Muscle of back (tissue), 3 donors: ENCODE measurements at regions not wholly inside any gene's neighbourhood (a gene's known extent, or its start where the extent isn't known, plus 50 kb on each side); places are given as distances from the start of the nearest gene placed in this dataset.
"Not testable (repeated sequence)": the region's sequence is repeated elsewhere in the genome, so short reads cannot be mapped to it uniquely, and the experiment has no call there.

Source experiments
- DNase-seq, 3 donors: peaks; one replicate each; pipeline versions ENCODE4 v3.0.0 to v3.0.0-alpha.2; 2013

GRCh38 chr2:3115301-3116042 lies 262.1 kb downstream of the EIPR1 start:
- DNase-seq, result no peak

DNA sequence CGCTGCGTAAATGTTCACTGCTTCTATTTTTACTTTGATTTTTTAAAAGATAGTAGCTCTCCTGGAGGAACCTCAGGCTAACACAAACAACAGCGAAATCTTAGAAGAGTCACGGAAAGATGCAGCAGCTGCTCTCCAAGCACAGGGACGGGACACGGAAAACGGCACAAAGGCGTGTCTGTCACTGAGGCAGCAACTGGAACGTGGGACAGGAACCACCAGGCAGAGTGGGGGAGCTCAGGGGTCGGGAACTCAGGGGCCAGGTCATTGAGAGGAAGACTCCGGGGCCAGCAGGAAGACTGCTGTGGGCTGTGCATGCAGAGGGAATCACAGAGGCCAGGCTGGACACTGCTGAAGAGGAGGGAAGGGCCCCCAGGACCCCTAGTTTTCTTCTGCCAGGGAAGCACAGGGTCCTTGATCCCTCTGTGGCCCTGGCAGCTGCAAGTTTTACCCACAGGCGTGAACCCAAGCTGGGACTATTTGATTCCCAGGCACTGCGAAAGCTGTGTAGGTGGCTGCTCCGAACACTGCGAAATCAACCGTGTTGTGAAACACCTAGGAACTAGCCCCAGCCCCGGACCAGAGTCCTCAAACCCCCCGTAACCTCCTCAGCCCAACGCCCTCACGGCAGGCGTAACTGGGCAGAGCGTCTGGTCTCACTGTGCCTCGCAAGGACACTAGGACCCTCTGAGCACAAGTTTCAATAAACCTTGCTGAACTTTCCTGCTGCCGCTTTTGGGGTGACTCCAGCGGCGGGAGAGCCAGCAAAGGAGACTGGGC lies 263.0 kb downstream of the EIPR1 start:
- no peak for DNase-seq

DNA sequence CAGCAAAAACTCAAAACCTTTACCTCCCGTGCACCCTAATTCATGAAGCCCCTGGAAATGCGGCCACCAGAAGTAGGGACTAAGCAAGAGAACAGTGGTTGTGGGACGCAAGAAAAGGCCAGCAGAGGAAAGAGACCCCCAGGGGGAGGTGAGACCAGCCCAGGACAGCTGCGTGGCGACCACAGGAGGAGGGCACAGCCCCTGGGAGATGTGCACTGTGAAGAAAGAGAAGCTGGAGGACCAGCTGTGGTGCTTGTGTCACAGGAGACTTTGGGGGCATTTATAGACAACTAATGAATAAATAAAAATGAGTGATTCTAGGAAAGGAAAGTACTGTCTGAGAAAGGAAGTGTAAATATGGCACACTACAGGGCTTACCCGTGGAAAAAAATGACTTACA lies 263.8 kb downstream of the EIPR1 start:
- DNase-seq, result no peak

GRCh38 chr2:3113122-3113521 lies 264.5 kb downstream of the EIPR1 start:
- no peak for DNase-seq

- DNase-seq, result no peak
These were observed 265.1 kb downstream of the EIPR1 start for GRCh38 chr2:3112553-3112952.

DNA sequence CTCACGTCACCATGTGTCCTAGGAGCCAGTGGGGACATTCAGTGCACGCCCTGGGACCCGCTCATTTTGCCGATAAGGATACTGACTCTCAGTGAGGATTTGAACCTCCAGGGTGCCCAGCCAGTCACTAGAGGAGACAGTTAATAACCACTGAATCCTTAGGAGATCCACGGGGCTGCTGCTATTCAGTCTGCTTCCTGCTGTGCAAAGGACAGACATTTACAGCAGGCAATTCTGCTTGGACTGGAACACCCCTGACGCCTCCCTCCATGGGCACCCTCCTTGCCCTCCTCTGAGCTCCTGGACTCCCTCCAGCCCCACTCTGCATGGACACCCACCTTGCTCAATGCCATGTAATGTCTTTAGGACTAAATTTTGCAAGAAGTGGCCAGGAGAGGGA lies 265.5 kb downstream of the EIPR1 start:
- no peak for DNase-seq

DNA sequence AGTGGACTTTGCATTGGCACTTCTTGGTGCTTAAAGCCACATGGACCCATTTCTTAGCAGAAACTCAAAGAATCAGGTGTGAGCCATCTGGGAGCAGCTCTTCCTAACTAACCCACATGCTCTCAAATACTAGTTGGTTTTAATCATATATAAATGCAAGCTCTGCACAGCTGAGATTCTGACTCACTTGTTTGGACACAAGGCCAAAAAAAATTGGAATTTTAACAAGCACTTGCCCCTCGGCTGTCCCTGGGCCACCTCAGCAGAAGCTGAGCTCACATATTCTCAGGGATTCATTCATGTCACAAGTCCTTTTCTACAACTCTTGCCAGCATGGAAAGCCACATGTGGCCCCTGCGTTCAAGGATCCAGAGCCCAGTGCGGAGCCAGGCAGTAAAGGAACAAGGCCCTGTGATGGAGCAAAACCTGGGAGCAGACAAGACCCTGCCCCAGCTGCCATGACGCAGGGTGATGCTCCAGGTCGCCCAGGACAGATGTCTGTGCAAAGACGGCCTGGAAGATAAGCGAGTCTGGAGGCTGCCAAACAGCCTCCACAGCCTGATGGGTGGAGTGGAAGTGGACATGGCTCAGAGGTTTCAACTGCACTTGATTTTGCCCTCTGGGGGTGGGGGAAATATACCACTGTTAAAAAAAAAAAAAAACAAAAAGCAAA lies 266.5 kb downstream of the EIPR1 start:
- no peak for DNase-seq

- DNase-seq, result no peak
These were observed 267.1 kb downstream of the EIPR1 start for GRCh38 chr2:3110555-3110954.

- no peak for DNase-seq
These were observed 268.6 kb downstream of the EIPR1 start for GRCh38 chr2:3108710-3109702.

GRCh38 chr2:3108105-3108504 lies 269.5 kb downstream of the EIPR1 start:
- no peak for DNase-seq

DNA sequence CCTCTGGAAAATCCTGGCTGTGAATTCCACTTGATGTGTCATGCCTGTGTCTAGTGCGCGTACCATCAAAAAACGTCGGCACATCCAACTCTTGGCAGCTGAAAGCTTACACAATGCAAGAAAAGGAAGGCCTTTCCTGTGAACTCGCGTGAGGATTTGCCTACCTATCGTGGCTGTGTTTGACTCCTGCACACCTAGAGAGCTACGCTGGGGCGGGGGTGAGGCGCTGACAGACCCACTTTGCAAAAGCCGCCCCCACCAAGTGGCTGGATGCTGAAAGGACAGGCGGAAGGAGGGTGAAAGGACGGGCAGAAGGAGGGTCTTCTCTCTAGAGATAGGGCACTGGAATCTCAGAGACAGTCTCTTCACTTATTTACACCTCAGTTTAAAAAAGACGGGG lies 270.1 kb downstream of the EIPR1 start:
- no peak for DNase-seq

GRCh38 chr2:3105814-3106569 lies 271.6 kb downstream of the EIPR1 start:
- no peak for DNase-seq

DNA sequence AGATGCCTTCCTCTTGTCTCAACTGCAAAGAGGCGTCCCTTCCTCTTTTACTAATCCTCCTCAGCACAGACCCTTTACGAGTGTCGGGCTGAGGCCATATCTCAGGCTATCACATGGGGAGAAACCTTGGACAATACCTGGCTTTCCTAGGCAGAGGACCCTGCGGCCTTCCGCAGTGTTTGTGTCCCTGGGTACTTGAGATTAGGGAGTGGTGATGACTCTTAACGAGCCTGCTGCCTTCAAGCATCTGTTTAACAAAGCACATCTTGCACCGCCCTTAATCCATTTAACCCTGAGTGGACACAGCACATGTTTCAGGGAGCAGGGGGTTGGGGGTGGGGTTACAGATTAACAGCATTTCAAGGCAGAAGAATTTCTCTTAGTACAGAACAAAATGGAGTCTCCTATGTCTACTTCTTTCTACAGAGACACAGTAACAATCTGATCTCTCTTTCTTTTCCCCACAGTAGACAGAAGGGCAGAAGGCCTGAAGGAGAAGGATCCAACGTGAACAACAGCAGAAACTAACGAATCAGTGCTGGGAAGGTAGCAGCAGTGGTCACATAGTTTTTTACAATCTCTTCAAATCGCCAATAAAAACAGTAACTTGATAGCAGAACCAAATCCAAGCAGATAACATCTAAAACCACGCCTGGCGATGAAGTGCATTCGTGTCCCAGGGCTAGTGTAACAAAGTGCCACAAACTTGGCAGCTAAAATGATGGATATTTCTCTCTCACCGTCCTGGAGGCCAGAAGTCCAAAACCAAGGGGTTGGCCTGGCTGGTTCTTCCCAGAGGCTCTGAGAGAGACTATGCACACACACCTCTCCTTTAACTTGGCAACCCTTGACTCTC lies 272.4 kb downstream of the EIPR1 start:
- DNase-seq, result not testable (repeated sequence)

DNA sequence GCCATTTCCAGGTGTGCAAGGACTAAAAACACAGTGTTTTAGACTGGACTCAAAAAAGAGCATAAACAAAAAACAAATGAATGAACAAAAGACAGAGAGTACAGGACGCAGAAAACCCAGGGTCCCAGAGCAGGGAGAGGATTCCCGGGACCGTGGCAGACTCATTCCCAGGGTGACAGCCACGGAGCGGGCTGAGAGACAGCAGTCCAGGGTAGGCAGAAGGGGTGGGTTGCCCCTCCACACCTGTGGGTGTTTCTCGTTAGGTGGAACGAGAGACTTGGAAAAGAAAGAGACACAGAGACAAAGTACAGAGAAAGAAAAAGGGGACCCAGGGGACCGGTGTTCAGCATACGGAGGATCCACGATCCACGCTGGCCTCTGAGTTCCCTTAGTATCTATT lies 273.4 kb downstream of the EIPR1 start:
- DNase-seq, result no peak

DNA sequence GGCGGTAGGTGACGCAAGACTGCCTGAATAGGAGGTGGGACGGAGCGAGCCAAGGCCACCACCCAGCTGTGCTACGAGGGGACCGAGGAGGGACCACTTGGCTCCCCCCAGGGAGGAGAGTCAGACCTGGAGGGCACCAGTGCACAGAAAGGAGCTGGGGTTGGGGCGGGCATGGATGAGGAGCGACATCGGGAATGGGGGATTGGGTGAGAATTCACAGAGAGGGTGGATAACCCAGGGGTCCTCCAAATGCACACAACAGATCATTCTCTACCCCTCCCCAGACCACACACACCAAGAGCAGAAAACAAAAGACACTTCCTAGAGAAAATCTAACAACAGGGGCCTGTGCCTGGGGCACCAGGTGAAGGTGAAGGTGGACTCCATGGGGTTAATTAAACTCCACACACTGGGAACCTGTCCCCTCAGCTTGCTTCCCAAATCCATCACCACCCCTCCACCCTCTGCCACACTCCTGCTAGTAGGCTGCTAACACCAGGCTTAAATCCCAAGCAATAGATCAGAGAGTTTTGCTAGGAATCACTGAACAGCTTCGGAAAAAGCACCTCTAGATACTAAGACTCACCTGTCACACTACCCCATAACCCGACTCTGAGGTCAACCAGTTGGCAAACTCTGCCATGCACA lies 274.6 kb downstream of the EIPR1 start:
- DNase-seq, result no peak

DNA sequence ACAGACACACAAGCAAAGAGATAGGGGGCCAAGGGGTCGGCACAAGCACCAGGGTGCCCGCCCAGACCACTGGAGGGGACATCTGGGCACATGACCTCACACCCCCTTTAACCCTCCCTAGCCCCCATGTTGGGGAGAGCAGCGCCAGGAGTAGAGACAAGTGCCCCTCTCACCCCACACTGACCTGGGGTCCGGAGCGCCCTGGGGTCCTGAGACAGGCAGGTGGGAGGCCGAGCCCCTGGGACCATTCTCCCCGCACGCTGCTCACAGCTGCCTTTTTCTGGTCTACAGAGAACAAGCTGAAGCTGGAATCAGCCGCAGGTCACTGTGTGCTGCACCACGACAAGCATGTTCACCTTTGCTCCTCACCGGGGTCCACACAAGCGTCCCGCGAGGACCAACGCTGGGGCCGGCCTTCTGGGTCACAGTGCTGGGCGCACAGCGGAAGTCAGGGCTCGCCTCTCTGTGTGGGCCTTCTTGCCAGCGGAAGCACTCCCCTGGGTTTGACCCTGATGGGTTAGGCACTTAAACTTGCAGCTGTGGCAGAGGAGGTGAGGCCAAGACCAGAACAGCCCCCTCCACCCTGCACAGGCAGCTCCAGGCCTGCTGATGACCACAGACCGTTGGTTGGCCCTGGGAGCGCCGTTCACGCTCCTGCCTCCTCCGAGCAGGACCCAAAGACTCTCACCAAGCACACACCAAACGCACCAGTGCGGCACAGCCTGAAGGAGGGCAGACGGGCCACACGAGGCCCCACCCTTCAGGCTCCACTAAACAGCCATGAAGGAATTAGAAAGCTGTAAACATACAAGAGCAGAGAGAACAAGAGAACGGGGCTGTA lies 275.3 kb downstream of the EIPR1 start:
- DNase-seq, result no peak

GRCh38 chr2:3101016-3101942 lies 276.3 kb downstream of the EIPR1 start:
- DNase-seq, result no peak
